ENCODE measurements at regions not wholly inside any gene's neighbourhood (a gene's known extent, or its start where the extent isn't known, plus 50 kb on each side); places are given as distances from the start of the nearest gene placed in this dataset.

DNA sequence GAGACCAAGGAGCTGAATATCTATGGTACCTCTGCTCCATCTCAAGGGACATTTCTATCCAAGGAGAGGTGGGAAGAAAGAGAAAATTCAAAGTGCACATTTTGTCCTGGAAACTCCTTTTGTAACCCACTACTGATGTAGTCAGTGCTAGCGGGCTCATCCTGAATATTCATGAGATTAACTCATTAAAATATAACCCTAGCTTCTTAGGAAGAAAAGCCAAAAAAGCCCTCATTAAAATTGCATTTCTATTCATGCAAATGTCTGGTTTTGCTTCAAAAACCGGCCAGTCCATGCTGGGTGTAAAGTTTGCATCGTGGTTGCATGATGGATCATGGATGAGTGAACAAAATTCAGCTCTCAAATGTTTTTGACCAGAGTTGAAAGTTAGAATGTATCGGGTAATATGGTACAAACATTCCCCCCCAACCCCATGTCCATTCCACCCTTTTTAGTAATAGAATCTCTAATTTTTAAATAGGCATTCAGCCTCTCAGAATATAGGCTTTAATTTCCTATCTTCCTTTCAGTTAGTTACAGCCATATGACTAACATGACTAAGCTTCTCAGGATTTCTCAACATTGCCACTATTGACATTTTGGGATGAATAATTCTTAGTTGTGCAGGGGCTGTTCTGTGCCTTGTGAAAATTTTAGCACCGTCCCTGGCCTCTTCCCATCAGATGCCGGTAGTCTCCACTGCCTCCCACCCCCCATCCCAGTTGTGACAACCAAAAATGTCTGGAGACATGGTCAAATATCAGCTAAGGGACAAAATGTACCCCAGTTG, 104.2 kb upstream of the RND3 start:
- TF ChIP-seq EZH2 (IDR thresholded peaks at IDR 0.05; ENCODE audit: insufficient read depth, low read length): no peak
- TF ChIP-seq CTCF (IDR thresholded peaks at IDR 0.05; ENCODE audit: insufficient read depth, low read depth, low read length): no peak

Data from astrocyte (in vitro differentiated cells and primary cell).